ENCODE measurements at regions not wholly inside any gene's neighbourhood (a gene's known extent, or its start where the extent isn't known, plus 50 kb on each side); places are given as distances from the start of the nearest gene placed in this dataset. TPM values are rescaled to one million over a fixed set of nuclear protein-coding genes. Genes with fewer than 3 reads are reported as not detected.
"Not testable (repeated sequence)": the region's sequence is repeated elsewhere in the genome, so short reads cannot be mapped to it uniquely, and the experiment has no call there.

- not testable (repeated sequence) for H2BK5ac ChIP-seq (ENCODE audit: low read length); H3K9ac ChIP-seq (ENCODE audit: low read length)
Measured at GRCh38 chr13:46451145-46451544, 64.1 kb upstream of the RUBCNL start.

DNA sequence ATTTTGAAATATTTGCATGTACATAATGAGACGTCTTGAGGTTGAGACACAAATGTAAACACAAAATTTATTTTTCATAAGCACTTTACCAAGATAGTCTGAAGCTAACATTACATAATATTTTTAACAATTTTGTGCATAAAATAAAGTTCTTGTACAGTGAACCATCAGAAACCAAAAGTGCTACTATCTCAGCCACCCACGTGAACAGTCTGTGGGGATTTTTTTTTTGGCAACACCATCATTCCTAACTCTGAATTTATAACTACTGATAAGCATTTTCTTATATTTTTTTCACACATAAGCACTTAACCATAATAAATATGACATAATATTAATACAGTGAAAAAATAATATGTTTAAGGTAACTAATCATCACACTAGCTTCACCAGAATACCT lies 62.9 kb upstream of the RUBCNL start:
- not testable (repeated sequence) for H3K9ac ChIP-seq (ENCODE audit: low read length); H4K8ac ChIP-seq (ENCODE audit: low read depth, low read length); H3K4ac ChIP-seq (ENCODE audit: low read depth, low read length); H3K36me3 ChIP-seq (ENCODE audit: control insufficient read depth, insufficient read depth, low read length); H3K23ac ChIP-seq (ENCODE audit: low read length); H3K56ac ChIP-seq (ENCODE audit: low read length); H2BK15ac ChIP-seq (replicated peaks; ENCODE audit: low read depth); H3K79me2 ChIP-seq (ENCODE audit: control insufficient read depth, insufficient read depth, low read length); H2BK5ac ChIP-seq (ENCODE audit: low read length); DNase-seq; H3K18ac ChIP-seq (ENCODE audit: low read length); H3K4me1 ChIP-seq (ENCODE audit: control insufficient read depth, low read depth, low read length); H3K27ac ChIP-seq (ENCODE audit: low read depth, low read length); H2BK120ac ChIP-seq (ENCODE audit: low read depth, low read length); H2AK5ac ChIP-seq (ENCODE audit: low read length); H3K27me3 ChIP-seq (ENCODE audit: insufficient read depth, low read length, poor library complexity); H3K4me3 ChIP-seq (ENCODE audit: low read length); H3K4me2 ChIP-seq (ENCODE audit: low read length); H4K5ac ChIP-seq (ENCODE audit: low read length); H3K79me1 ChIP-seq (ENCODE audit: low read length)
- no CpG with 5 or more reads among the region's 2 CpGs for WGBS (ENCODE audit: extremely low coverage, insufficient coverage, low lambda C conversion rate)

More at GRCh38 chr13:46451145-46451544, 64.1 kb upstream of the RUBCNL start:
- H3K4me2 ChIP-seq (ENCODE audit: low read length); H3K36me3 ChIP-seq (ENCODE audit: control insufficient read depth, insufficient read depth, low read length); H3K56ac ChIP-seq (ENCODE audit: low read length); H3K23ac ChIP-seq (ENCODE audit: low read length); H3K27ac ChIP-seq (ENCODE audit: low read depth, low read length); H3K27me3 ChIP-seq (ENCODE audit: insufficient read depth, low read length, poor library complexity); DNase-seq; H4K5ac ChIP-seq (ENCODE audit: low read length); H4K8ac ChIP-seq (ENCODE audit: low read depth, low read length); H3K4me3 ChIP-seq (ENCODE audit: low read length); H2BK15ac ChIP-seq (replicated peaks; ENCODE audit: low read depth); H3K4ac ChIP-seq (ENCODE audit: low read depth, low read length); H2BK120ac ChIP-seq (ENCODE audit: low read depth, low read length); H3K79me1 ChIP-seq (ENCODE audit: low read length); H3K18ac ChIP-seq (ENCODE audit: low read length); H3K4me1 ChIP-seq (ENCODE audit: control insufficient read depth, low read depth, low read length); H2AK5ac ChIP-seq (ENCODE audit: low read length); H3K79me2 ChIP-seq (ENCODE audit: control insufficient read depth, insufficient read depth, low read length): not testable (repeated sequence)
- no CpG with 5 or more reads among the region's 3 CpGs for WGBS (ENCODE audit: extremely low coverage, insufficient coverage, low lambda C conversion rate)

DNA sequence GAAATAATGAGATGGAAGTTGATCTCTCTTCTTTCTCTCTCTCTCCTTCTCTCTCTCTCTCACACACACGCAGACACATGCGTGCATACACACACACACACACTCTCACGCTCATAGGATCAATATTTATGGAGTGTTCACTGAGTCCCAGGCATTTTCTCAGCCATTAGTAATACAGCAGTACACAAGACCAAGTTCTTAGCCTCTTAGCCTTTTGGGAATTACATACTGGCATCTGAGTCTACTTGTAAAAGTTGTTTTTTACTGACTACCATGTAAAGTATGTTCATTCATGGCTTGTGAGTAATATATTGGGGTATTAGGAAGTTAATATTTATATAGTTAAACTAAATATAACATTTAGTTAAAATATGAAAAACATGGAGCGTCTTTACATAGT lies 61.1 kb upstream of the RUBCNL start:
- H3K4me2 ChIP-seq (ENCODE audit: low read length); H2BK120ac ChIP-seq (ENCODE audit: low read depth, low read length); H3K18ac ChIP-seq (ENCODE audit: low read length); H3K23ac ChIP-seq (ENCODE audit: low read length); H3K79me1 ChIP-seq (ENCODE audit: low read length); DNase-seq; H3K27ac ChIP-seq (ENCODE audit: low read depth, low read length); H4K8ac ChIP-seq (ENCODE audit: low read depth, low read length); H2AK5ac ChIP-seq (ENCODE audit: low read length); H3K9ac ChIP-seq (ENCODE audit: low read length); H3K56ac ChIP-seq (ENCODE audit: low read length); H3K4me3 ChIP-seq (ENCODE audit: low read length); H2BK15ac ChIP-seq (replicated peaks; ENCODE audit: low read depth); H3K36me3 ChIP-seq (ENCODE audit: control insufficient read depth, insufficient read depth, low read length); H3K4ac ChIP-seq (ENCODE audit: low read depth, low read length); H4K5ac ChIP-seq (ENCODE audit: low read length); H2BK5ac ChIP-seq (ENCODE audit: low read length); H3K79me2 ChIP-seq (ENCODE audit: control insufficient read depth, insufficient read depth, low read length); H3K27me3 ChIP-seq (ENCODE audit: insufficient read depth, low read length, poor library complexity); H3K4me1 ChIP-seq (ENCODE audit: control insufficient read depth, low read depth, low read length): not testable (repeated sequence)
- WGBS (ENCODE audit: extremely low coverage, insufficient coverage, low lambda C conversion rate) = no CpG with 5 or more reads among the region's 4 CpGs

DNA sequence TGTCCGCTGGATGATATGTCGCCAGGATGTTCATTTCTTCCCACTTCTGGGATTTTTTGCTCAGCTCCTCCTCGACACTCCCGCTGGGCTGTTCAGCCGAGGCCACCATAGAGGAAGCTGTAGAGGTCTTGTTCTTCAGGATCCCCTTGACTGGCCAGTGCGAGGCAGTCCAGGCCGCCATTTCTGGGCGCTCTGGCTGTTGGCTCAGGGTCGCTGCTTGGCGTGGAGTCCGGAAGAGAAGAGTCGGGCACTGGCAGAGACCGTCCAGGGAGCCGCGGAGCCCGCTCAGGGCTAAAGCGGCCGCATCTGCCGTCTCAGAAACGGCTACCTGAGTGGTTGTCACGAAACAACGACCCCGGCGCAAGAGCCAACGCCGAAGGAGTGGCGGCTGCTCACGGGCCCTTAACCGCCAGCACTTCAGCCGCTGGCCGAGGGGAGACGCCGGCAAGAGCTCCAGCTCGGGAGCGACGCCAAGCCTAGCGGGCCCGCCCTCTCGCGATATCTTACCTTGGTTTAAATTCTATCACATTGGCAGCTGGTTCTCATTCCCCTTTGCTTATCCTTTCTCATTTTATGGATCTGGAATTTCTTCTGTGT lies 50.9 kb upstream of the RUBCNL start:
- not testable (repeated sequence) for H3K4me3 ChIP-seq (ENCODE audit: low read length); H4K8ac ChIP-seq (ENCODE audit: low read depth, low read length); H2BK15ac ChIP-seq (replicated peaks; ENCODE audit: low read depth); H2BK120ac ChIP-seq (ENCODE audit: low read depth, low read length); H3K56ac ChIP-seq (ENCODE audit: low read length); H3K23ac ChIP-seq (ENCODE audit: low read length); H4K5ac ChIP-seq (ENCODE audit: low read length); H3K27ac ChIP-seq (ENCODE audit: low read depth, low read length); H3K79me2 ChIP-seq (ENCODE audit: control insufficient read depth, insufficient read depth, low read length); H3K9ac ChIP-seq (ENCODE audit: low read length); H3K36me3 ChIP-seq (ENCODE audit: control insufficient read depth, insufficient read depth, low read length); H3K4me2 ChIP-seq (ENCODE audit: low read length); H3K4ac ChIP-seq (ENCODE audit: low read depth, low read length); H2AK5ac ChIP-seq (ENCODE audit: low read length); DNase-seq; H3K4me1 ChIP-seq (ENCODE audit: control insufficient read depth, low read depth, low read length); H3K27me3 ChIP-seq (ENCODE audit: insufficient read depth, low read length, poor library complexity); H3K18ac ChIP-seq (ENCODE audit: low read length); H2BK5ac ChIP-seq (ENCODE audit: low read length); H3K79me1 ChIP-seq (ENCODE audit: low read length)
- WGBS (ENCODE audit: extremely low coverage, insufficient coverage, low lambda C conversion rate) = no CpG with 5 or more reads among the region's 40 CpGs

Small RNAs in the stretch of these regions (small RNA-seq; reads per million reads assigned to genes)
- gene COX17P1 (ENCODE audit: insufficient read depth) = not detected

Data from mesendoderm (in vitro differentiated cells).